ENCODE measurements at regions not wholly inside any gene's neighbourhood (a gene's known extent, or its start where the extent isn't known, plus 50 kb on each side); places are given as distances from the start of the nearest gene placed in this dataset.

- TF ChIP-seq EZH2 (IDR thresholded peaks at IDR 0.05; ENCODE audit: borderline replicate concordance, low read length): no peak
These were observed 442.6 kb upstream of the PDZRN3 start for GRCh38 chr3:74067296-74067695.

GRCh38 chr3:74066456-74066855 lies 441.7 kb upstream of the PDZRN3 start:
- Histone ChIP-seq H3K9me3 (ENCODE audit: low read length) (no peaks in the 10 kb centered on the region), H3K79me2 (ENCODE audit: insufficient read depth, low read length) (no peaks in the 10 kb centered on the region), H2AFZ (ENCODE audit: low read length) (no peak overlapping the region)

More at GRCh38 chr3:74067296-74067695, 442.6 kb upstream of the PDZRN3 start:
- H2AFZ ChIP-seq (ENCODE audit: low read length): no peak overlapping the region
- no peak overlapping the region for H3K4me2 ChIP-seq (ENCODE audit: low read length)
- no peaks in the 10 kb centered on the region for H3K4me1 ChIP-seq (ENCODE audit: insufficient read depth, low read length, severe bottlenecking)
- no peaks in the 10 kb centered on the region for H3K27me3 ChIP-seq (ENCODE audit: insufficient read depth, low read length)
- H3K9me2 ChIP-seq (ENCODE audit: low read depth, low read length): no peaks in the 10 kb centered on the region
- no peaks in the 10 kb centered on the region for H3F3A ChIP-seq (ENCODE audit: insufficient read depth, low read length)
- no peaks in the 10 kb centered on the region for H3K9me3 ChIP-seq (ENCODE audit: low read length)
- H3K36me3 ChIP-seq (ENCODE audit: insufficient read depth, low read length): no peaks in the 10 kb centered on the region
- no peak overlapping the region for H3K9ac ChIP-seq (ENCODE audit: low read length)
- H3K4me3 ChIP-seq (ENCODE audit: low read depth, low read length, poor library complexity, severe bottlenecking): no peak overlapping the region
- no peaks in the 10 kb centered on the region for H3K79me2 ChIP-seq (ENCODE audit: insufficient read depth, low read length)
- no peaks in the 10 kb centered on the region for H4K20me1 ChIP-seq (ENCODE audit: insufficient read depth, low read length)
- H3K27ac ChIP-seq (ENCODE audit: low read depth, low read length, poor library complexity, severe bottlenecking): no peak overlapping the region

GRCh38 chr3:74059923-74060600 lies 435.3 kb upstream of the PDZRN3 start:
- Histone ChIP-seq H3K4me3 (ENCODE audit: low read depth, low read length, poor library complexity, severe bottlenecking) (no peak overlapping the region), H3K36me3 (ENCODE audit: insufficient read depth, low read length) (no peaks in the 10 kb centered on the region), H3F3A (ENCODE audit: insufficient read depth, low read length) (no peaks in the 10 kb centered on the region), H3K4me1 (ENCODE audit: insufficient read depth, low read length, severe bottlenecking) (no peaks in the 10 kb centered on the region), H3K27me3 (ENCODE audit: insufficient read depth, low read length) (no peaks in the 10 kb centered on the region), H3K4me2 (ENCODE audit: low read length) (no peak overlapping the region), H3K27ac (ENCODE audit: low read depth, low read length, poor library complexity, severe bottlenecking) (no peak overlapping the region), H4K20me1 (ENCODE audit: insufficient read depth, low read length) (no peaks in the 10 kb centered on the region), H3K79me2 (ENCODE audit: insufficient read depth, low read length) (no peaks in the 10 kb centered on the region), H3K9me3 (ENCODE audit: low read length) (no peaks in the 10 kb centered on the region), H2AFZ (ENCODE audit: low read length) (no peak overlapping the region), H3K9me2 (ENCODE audit: low read depth, low read length) (no peaks in the 10 kb centered on the region), H3K9ac (ENCODE audit: low read length) (no peak overlapping the region)
- TF ChIP-seq CTCF (IDR thresholded peaks at IDR 0.05; ENCODE audit: low read length): no peak
- no peak for TF ChIP-seq EZH2 (IDR thresholded peaks at IDR 0.05; ENCODE audit: borderline replicate concordance, low read length)

More at GRCh38 chr3:74066456-74066855, 441.7 kb upstream of the PDZRN3 start:
- H3K4me1 ChIP-seq (ENCODE audit: insufficient read depth, low read length, severe bottlenecking): no peaks in the 10 kb centered on the region
- H3K27me3 ChIP-seq (ENCODE audit: insufficient read depth, low read length): no peaks in the 10 kb centered on the region
- no peak overlapping the region for H3K4me3 ChIP-seq (ENCODE audit: low read depth, low read length, poor library complexity, severe bottlenecking)
- H4K20me1 ChIP-seq (ENCODE audit: insufficient read depth, low read length): no peaks in the 10 kb centered on the region
- no peak for TF ChIP-seq CTCF (IDR thresholded peaks at IDR 0.05; ENCODE audit: low read length)
- no peak for TF ChIP-seq EZH2 (IDR thresholded peaks at IDR 0.05; ENCODE audit: borderline replicate concordance, low read length)
- H3K9ac ChIP-seq (ENCODE audit: low read length): no peak overlapping the region
- H3K4me2 ChIP-seq (ENCODE audit: low read length): no peak overlapping the region
- H3K36me3 ChIP-seq (ENCODE audit: insufficient read depth, low read length): no peaks in the 10 kb centered on the region
- no peaks in the 10 kb centered on the region for H3K9me2 ChIP-seq (ENCODE audit: low read depth, low read length)
- H3K27ac ChIP-seq (ENCODE audit: low read depth, low read length, poor library complexity, severe bottlenecking): no peak overlapping the region
- no peaks in the 10 kb centered on the region for H3F3A ChIP-seq (ENCODE audit: insufficient read depth, low read length)
